GM10266 (cell line): ENCODE measurements at regions not wholly inside any gene's neighbourhood (a gene's known extent, or its start where the extent isn't known, plus 50 kb on each side); places are given as distances from the start of the nearest gene placed in this dataset.

ENCODE experiments used
- DNase-seq: peaks from one replicate; pipeline ENCODE4 v3.0.0; 2012; ENCODE audit errors: extremely low spot score
- TF ChIP-seq, protein P1 (sequence below): IDR thresholded peaks from 2 replicates; pipeline ENCODE4 v1.5.1; 2012; ENCODE audit warnings: mild to moderate bottlenecking, low read depth; ENCODE audit not compliant: control insufficient read depth, insufficient read depth; ENCODE audit errors: missing control alignments

DNA sequence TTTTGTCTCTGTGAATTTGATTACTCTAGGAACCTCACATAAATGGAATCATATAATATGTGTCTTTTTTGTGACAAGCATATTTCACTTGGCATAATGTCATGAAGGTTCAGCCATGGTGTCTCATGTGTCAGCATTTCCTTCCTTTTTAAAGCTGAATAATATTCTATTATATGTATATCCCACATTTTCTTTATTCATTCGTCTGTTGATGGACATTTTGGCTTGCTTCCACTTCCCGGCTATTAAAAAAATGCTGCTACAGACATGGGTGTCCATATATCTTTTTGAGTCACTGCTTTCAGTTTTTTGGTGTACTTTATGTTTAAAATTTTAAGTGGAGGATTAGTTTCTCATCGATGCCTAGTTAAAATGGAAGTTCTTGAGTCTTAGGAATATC lies 59.8 kb upstream of the C5orf63 start:
- TF ChIP-seq, protein P1, sequence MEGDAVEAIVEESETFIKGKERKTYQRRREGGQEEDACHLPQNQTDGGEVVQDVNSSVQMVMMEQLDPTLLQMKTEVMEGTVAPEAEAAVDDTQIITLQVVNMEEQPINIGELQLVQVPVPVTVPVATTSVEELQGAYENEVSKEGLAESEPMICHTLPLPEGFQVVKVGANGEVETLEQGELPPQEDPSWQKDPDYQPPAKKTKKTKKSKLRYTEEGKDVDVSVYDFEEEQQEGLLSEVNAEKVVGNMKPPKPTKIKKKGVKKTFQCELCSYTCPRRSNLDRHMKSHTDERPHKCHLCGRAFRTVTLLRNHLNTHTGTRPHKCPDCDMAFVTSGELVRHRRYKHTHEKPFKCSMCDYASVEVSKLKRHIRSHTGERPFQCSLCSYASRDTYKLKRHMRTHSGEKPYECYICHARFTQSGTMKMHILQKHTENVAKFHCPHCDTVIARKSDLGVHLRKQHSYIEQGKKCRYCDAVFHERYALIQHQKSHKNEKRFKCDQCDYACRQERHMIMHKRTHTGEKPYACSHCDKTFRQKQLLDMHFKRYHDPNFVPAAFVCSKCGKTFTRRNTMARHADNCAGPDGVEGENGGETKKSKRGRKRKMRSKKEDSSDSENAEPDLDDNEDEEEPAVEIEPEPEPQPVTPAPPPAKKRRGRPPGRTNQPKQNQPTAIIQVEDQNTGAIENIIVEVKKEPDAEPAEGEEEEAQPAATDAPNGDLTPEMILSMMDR, result no peak
- no peak for DNase-seq

DNA sequence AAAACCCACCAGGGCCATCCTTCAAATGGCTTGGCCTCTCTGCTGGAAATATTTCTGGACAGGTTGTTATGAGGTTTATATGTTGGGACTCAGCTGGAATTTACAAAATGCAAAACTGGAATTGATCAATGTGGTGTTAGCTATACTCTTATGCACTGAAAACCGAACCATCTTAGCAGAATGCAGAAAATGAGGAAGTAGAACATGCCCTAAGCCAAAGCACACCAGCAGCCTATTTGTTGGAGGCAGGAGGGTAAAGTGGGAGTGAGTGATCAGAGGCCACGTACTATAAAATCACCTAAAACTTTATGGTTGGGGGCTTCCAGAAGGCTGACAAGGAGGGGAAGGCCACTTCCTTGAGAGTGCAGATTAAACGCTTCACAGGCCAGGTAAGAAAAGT lies 63.6 kb upstream of the C5orf63 start:
- DNase-seq, result no peak
- TF ChIP-seq, protein P1, result no peak

DNA sequence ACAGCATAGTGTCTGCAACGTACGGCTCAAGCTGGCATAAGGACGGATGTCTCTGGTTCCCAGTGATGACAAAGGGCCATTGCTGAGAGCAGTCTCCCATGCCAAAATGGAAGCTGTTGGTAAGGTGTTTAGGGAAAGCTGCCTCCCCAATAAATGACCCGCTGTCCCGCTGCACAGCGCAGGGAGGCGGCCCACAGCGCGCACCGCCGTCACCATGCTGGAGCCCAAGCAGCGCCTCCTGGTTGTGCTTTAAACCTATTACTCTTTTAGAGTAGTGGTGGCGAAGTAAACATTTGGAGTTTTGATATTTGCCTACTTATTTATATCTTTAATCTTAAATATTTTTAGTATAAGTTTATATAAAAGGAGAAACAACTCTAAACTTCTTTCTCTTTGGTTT lies 70.4 kb upstream of the C5orf63 start:
- TF ChIP-seq, protein P1, result no peak
- DNase-seq, result no peak

DNA sequence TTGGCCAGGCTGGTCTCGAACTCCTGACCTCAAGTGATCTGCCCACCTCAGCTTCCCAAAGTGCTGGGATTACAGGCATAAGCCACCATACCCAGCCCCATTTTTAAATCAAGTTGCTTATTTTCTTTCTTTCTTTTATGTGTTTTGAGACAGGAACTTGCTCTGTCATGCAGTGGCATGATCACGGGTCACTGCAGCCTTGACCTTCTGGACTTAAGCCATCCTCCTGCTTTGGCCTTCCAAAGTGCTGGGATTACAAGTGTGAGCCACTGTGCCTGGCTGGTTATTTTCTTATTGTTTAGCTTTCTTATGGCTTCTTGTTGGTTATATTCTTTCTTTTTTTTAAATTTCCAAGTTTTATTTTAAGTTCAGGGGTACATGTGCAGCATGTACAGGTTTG lies 79.7 kb upstream of the C5orf63 start:
- no peak for DNase-seq
- TF ChIP-seq, protein P1, result no peak

GRCh38 chr5:127153521-127153920 lies 80.2 kb upstream of the C5orf63 start:
- no peak for DNase-seq
- TF ChIP-seq, protein P1, result no peak

DNA sequence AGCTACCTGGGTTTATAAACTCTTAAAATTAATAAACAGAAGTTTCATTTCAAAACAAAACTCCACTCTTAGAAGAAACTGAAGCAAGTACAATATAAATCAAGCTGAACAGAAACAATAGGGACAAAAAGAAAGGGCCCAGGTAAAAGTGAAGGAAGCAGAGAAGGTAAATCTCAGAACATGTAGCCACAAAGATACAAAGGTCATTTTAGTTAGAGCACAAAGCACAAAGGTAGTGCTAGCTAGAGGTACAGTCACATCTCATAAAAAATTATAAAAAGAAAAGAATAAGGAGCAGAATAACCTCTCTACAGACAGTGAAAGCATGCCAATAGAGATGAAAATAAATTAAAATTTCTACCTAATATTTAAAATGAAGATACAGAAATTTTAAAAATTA lies 90.4 kb upstream of the C5orf63 start:
- TF ChIP-seq, protein P1, result no peak

GRCh38 chr5:127170918-127171600 lies 97.8 kb upstream of the C5orf63 start:
- TF ChIP-seq, protein P1, result no peak
- DNase-seq, result no peak

More for the DNA sequence above, 90.4 kb upstream of the C5orf63 start:
- no peak for DNase-seq
